ENCODE measurements at regions not wholly inside any gene's neighbourhood (a gene's known extent, or its start where the extent isn't known, plus 50 kb on each side); places are given as distances from the start of the nearest gene placed in this dataset.

- DNase-seq = no peak
These were observed 1329.1 kb downstream of the PCDH18 start for GRCh38 chr4:136203199-136203598.

- no peak for DNase-seq
These were observed 1333.9 kb downstream of the PCDH18 start for GRCh38 chr4:136198358-136198757.

GRCh38 chr4:136194962-136195361 is 1337.3 kb downstream of the PCDH18 start:
- no peak for DNase-seq

GRCh38 chr4:136186650-136187049 is 1345.6 kb downstream of the PCDH18 start:
- DNase-seq = no peak

GRCh38 chr4:136183513-136183912 is 1348.8 kb downstream of the PCDH18 start:
- DNase-seq = no peak

- DNase-seq = no peak
These were observed 1375.3 kb downstream of the PCDH18 start for GRCh38 chr4:136156947-136157346.

- DNase-seq = no peak
These were observed 1382.2 kb downstream of the PCDH18 start for GRCh38 chr4:136150046-136150445.

GRCh38 chr4:136136601-136137000 is 1395.7 kb downstream of the PCDH18 start:
- DNase-seq = no peak

GRCh38 chr4:136124251-136124745 is 1408.0 kb downstream of the PCDH18 start:
- DNase-seq = no peak

- no peak for DNase-seq
These were observed 1410.9 kb downstream of the PCDH18 start for GRCh38 chr4:136121426-136121825.

GRCh38 chr4:136113921-136114320 is 1418.4 kb downstream of the PCDH18 start:
- DNase-seq = no peak

- DNase-seq = no peak
These were observed 1420.2 kb downstream of the PCDH18 start for GRCh38 chr4:136112116-136112515.

- no peak for DNase-seq
These were observed 1425.5 kb downstream of the PCDH18 start for GRCh38 chr4:136106753-136107152.

- DNase-seq = no peak
These were observed 1428.7 kb downstream of the PCDH18 start for GRCh38 chr4:136103616-136104015.

GRCh38 chr4:136097676-136098075 is 1434.6 kb downstream of the PCDH18 start:
- DNase-seq = no peak

- no peak for DNase-seq
These were observed 1444.0 kb downstream of the PCDH18 start for GRCh38 chr4:136088211-136088867.

GRCh38 chr4:136078976-136079375 is 1453.3 kb downstream of the PCDH18 start:
- no peak for DNase-seq

- DNase-seq = no peak
These were observed 1475.5 kb downstream of the PCDH18 start for GRCh38 chr4:136056748-136057147.

GRCh38 chr4:136055360-136055759 is 1476.9 kb downstream of the PCDH18 start:
- DNase-seq = no peak

- DNase-seq = no peak
These were observed 1495.5 kb downstream of the PCDH18 start for GRCh38 chr4:136036744-136037143.

- DNase-seq = no peak
These were observed 1499.9 kb downstream of the PCDH18 start for GRCh38 chr4:136032391-136032790.

GRCh38 chr4:136025540-136025939 is 1506.8 kb downstream of the PCDH18 start:
- DNase-seq = no peak

- no peak for DNase-seq
These were observed 1514.7 kb downstream of the PCDH18 start for GRCh38 chr4:136017556-136017955.

- no peak for DNase-seq
These were observed 1520.1 kb downstream of the PCDH18 start for GRCh38 chr4:136012220-136012619.

GRCh38 chr4:136009258-136009832 is 1522.9 kb downstream of the PCDH18 start:
- no peak for DNase-seq
